ENCODE measurements at regions not wholly inside any gene's neighbourhood (a gene's known extent, or its start where the extent isn't known, plus 50 kb on each side); places are given as distances from the start of the nearest gene placed in this dataset.

DNA sequence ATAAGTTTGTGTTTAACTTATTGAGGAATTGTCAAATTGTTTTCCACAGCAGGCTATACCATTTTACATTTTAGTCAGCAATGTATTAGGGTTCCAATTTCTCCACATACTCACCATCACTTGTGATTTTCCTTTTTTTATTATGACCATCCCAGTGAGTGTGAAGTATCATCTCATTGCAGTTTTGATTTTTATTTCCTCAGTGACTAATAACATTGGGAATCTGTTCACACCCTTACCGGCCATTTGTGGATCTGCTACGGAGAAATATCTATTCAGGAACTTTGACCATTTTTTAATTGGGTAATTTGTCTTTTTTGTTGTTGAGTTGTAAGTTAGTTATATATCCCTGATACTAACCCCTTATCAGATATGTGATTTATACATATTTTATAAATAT lies 54.8 kb upstream of the LMCD1 start:
- TF ChIP-seq POLR2A (IDR thresholded peaks at IDR 0.05), result no peak
- TF ChIP-seq, protein P1, sequence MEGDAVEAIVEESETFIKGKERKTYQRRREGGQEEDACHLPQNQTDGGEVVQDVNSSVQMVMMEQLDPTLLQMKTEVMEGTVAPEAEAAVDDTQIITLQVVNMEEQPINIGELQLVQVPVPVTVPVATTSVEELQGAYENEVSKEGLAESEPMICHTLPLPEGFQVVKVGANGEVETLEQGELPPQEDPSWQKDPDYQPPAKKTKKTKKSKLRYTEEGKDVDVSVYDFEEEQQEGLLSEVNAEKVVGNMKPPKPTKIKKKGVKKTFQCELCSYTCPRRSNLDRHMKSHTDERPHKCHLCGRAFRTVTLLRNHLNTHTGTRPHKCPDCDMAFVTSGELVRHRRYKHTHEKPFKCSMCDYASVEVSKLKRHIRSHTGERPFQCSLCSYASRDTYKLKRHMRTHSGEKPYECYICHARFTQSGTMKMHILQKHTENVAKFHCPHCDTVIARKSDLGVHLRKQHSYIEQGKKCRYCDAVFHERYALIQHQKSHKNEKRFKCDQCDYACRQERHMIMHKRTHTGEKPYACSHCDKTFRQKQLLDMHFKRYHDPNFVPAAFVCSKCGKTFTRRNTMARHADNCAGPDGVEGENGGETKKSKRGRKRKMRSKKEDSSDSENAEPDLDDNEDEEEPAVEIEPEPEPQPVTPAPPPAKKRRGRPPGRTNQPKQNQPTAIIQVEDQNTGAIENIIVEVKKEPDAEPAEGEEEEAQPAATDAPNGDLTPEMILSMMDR (IDR thresholded peaks at IDR 0.05), result no peak

Measured in heart left ventricle (tissue), 13 donors.